ENCODE measurements at regions not wholly inside any gene's neighbourhood (a gene's known extent, or its start where the extent isn't known, plus 50 kb on each side); places are given as distances from the start of the nearest gene placed in this dataset.

DNA sequence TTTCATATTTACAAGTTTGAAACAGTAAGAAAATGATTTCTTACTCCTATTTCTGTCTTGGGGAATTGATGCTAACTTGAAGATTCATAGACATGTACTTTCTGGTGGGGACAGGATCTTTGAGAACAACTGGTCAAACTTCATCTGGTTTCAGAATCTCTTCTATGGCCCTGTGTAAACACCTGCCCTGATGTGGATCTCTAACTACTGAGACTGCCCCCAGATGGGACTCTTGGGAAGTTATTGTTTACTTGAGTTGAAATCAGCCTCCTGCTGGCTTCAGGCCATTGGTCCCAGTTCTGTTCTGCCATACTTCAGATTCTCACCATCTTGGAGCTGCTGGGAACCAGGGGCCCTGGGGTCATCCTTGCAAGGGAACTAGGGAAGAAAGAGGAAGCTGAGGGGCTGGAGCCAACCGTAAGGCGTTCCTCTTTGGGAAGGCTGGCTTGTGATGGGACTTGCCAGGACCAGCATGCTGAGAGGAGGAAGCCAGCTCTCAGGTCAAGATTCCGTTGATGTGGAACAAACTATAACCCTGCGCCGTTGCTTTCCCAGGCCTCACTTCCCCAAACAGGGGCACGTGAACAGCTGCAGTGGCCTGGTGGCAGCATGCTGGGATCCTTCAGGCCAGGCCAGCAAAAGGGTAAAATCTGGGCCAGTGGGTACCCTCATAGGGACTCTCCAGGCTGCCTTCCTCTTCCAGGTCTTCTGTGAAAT, 135.5 kb upstream of the CXCR4 start:
- no peaks in the 10 kb centered on the region for H3K27me3 ChIP-seq
- no peaks in the 10 kb centered on the region for H3K36me3 ChIP-seq
- no peak overlapping the region for H3K4me3 ChIP-seq
- no peak for TF ChIP-seq Cebpa-rat (IDR thresholded peaks at IDR 0.05)
- peak overlapping the region; percentile 86 for H3K4me2 ChIP-seq
- no peaks in the 10 kb centered on the region for H4K20me1 ChIP-seq
- peaks cover 89% of the 10 kb centered on the region for H3K4me1 ChIP-seq
- H3K27ac ChIP-seq, result peak overlapping the region; percentile 76
- peaks cover 4% of the 10 kb centered on the region for H3K9me3 ChIP-seq
- H3K9ac ChIP-seq, result no peak overlapping the region

DNA sequence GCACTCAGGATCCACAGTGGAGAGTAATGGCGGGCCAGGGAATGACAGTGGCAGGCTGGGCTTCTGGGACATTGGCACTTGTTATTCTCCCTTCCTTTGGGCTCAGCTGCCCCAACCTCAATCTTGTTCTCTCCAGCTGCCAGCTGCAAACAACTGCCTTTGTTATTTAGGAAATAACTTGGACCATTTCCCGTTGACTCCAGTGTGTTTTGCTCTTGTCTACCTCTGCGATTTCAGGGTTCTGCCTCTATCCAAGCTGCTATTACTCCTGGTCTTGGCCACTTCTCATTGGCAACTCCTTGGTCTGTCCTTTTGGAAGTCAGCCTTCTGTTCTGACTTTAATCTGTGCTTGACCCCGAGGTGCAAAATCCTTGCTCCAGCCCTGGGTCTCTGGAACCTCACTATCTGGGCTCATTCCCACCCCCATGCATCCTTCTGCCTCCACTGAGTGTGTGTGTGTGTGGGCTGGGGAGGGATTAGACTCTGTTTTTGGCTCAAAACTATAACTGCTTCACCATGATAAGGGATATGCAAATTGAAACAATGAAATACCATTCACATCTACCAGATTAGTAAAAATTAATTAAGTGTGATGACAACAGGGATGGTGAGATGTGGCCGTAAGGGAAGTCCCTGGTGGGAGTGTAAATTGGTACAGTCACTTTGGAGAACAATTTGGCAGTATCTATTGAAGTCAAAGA, 134.1 kb upstream of the CXCR4 start:
- Histone ChIP-seq H3K9me3 (no peaks in the 10 kb centered on the region; the same call in 1 of the 2 replicates), H4K20me1 (no peaks in the 10 kb centered on the region), H3K4me3 (no peak overlapping the region), H3K4me1 (peaks cover 96% of the 10 kb centered on the region), H3K4me2 (peak overlapping the region; percentile 86), H3K9ac (peak overlapping the region; percentile 51; the same call in 1 of the 2 replicates), H3K27ac (peak overlapping the region; percentile 83), H3K27me3 (no peaks in the 10 kb centered on the region), H3K36me3 (no peaks in the 10 kb centered on the region)
- TF ChIP-seq Cebpa-rat (IDR thresholded peaks at IDR 0.05), result no peak

DNA sequence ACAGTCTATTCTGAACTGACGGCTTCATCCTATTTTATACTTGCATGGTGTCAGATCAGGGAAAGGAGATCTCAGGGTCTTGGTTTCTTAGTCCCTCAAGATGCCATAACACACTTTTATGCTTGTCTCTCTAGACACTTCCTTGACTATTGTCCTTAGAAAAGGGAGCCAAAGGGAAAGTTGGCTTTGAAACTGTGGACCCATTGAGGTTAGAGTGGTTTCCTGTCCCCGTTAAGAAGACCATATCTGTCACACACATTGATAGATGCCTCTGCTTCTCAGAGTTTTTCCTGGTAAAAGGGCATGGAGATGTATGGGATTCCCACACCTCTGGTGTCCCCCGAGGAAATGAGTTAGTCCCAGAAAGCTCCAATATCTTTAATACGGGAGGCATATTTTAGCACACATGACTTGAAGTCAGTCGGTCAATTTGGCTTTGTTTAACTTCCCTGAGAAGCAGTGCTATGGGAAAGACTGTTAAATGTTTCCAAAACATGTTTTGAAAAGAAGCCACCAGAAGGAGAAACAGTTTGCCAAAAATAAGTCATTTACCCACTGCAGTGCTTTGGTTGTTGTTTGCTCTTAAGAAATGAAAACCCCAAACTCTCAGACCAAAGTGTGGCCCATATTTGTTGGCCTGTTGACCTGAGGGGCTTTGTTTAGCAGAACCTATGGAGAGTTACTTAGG, 133.4 kb upstream of the CXCR4 start:
- peak overlapping the region; percentile 86 for H3K4me2 ChIP-seq
- no peaks in the 10 kb centered on the region for H3K27me3 ChIP-seq
- 0 out of 2 replicates have a peak overlapping the region, but pooled peaks have one; percentile 18 for H3K4me3 ChIP-seq
- peak overlapping the region; percentile 51; the same call in 1 of the 2 replicates for H3K9ac ChIP-seq
- no peak for TF ChIP-seq Cebpa-rat (IDR thresholded peaks at IDR 0.05)
- H3K9me3 ChIP-seq, result no peaks in the 10 kb centered on the region; the same call in 1 of the 2 replicates
- H3K4me1 ChIP-seq, result peaks cover 100% of the 10 kb centered on the region
- peak overlapping the region; percentile 83 for H3K27ac ChIP-seq
- H3K36me3 ChIP-seq, result no peaks in the 10 kb centered on the region
- H4K20me1 ChIP-seq, result no peaks in the 10 kb centered on the region

DNA sequence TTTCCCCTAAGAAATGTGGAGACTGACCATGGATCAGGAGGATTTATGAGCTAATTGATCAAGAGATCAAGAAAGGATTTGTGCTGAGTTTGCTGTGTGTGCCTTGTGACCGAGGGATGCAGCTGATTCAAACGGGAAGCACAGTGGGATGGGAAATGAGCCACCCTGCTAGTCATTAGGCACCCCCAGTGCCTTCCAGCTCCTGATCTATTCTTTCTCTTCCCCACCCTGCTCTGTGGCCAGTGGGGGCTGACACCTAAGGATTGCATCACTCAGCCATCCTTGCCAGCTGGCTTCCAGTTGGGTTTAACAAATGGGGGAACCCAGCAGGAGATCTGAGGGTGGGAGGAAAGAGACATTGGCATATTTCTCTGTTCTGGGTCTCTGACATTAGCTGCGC, 132.2 kb upstream of the CXCR4 start:
- Histone ChIP-seq H3K9me3 (no peaks in the 10 kb centered on the region; the same call in 1 of the 2 replicates), H3K4me2 (peak overlapping the region; percentile 86), H3K4me1 (peaks cover 100% of the 10 kb centered on the region), H3K27me3 (no peaks in the 10 kb centered on the region), H3K4me3 (no peak overlapping the region), H3K36me3 (no peaks in the 10 kb centered on the region), H4K20me1 (no peaks in the 10 kb centered on the region), H3K9ac (no peak overlapping the region), H3K27ac (peak overlapping the region; percentile 83)
- no peak for TF ChIP-seq Cebpa-rat (IDR thresholded peaks at IDR 0.05)

DNA sequence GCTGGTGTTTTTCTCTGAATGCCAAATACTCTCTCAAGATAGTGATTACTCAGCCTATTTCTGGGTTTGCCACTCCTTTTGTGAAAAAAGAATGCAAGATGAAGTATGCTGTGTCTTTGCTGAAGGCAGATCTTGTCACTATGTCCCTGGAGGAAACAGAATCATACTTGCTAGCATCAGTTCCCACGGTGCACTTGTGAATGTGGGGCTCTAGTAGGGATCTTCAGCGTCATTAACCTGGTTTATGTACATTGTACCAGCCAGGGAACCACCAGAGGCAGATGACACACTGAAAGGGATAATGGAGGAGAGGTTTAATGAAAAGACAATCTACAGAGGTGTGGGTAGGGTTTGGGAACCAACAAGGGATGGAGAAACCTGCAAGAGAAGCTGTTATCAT, 131.0 kb upstream of the CXCR4 start:
- H3K36me3 ChIP-seq, result no peaks in the 10 kb centered on the region
- H3K4me1 ChIP-seq, result peaks cover 100% of the 10 kb centered on the region

DNA sequence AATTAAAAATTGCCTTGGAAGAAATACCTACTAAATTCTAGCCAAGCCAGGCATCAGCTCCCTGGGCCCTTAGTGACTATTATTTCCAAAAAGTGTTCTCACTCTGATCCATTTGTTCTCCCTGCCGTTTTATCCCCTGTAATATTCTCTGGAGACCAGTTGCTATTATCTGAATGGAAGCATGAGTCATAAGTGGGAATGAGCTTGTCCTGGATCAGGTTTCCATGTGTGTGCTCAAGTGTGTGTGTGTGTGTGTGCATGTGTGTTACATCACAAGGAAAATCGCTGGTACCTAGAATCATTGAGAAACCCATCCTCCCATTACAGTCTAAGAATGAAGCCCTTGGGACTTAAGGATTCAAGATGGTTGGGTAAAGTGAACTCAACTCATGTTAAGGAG, 130.3 kb upstream of the CXCR4 start:
- Histone ChIP-seq H3K27me3 (no peaks in the 10 kb centered on the region), H3K9ac (no peak overlapping the region), H3K9me3 (no peaks in the 10 kb centered on the region; the same call in 1 of the 2 replicates), H3K27ac (peak overlapping the region; percentile 83; the same call in 1 of the 2 replicates), H3K4me3 (no peak overlapping the region), H3K4me2 (peak overlapping the region; percentile 86), H3K4me1 (peaks cover 100% of the 10 kb centered on the region), H3K36me3 (no peaks in the 10 kb centered on the region), H4K20me1 (no peaks in the 10 kb centered on the region)
- no peak for TF ChIP-seq Cebpa-rat (IDR thresholded peaks at IDR 0.05)

More for the DNA sequence above, 131.0 kb upstream of the CXCR4 start:
- TF ChIP-seq Cebpa-rat (IDR thresholded peaks at IDR 0.05), result no peak
- Histone ChIP-seq H3K4me2 (peak overlapping the region; percentile 86), H3K27ac (peak overlapping the region; percentile 83; the same call in 1 of the 2 replicates), H3K27me3 (no peaks in the 10 kb centered on the region), H3K9me3 (no peaks in the 10 kb centered on the region; the same call in 1 of the 2 replicates), H4K20me1 (no peaks in the 10 kb centered on the region), H3K9ac (no peak overlapping the region), H3K4me3 (no peak overlapping the region)

DNA sequence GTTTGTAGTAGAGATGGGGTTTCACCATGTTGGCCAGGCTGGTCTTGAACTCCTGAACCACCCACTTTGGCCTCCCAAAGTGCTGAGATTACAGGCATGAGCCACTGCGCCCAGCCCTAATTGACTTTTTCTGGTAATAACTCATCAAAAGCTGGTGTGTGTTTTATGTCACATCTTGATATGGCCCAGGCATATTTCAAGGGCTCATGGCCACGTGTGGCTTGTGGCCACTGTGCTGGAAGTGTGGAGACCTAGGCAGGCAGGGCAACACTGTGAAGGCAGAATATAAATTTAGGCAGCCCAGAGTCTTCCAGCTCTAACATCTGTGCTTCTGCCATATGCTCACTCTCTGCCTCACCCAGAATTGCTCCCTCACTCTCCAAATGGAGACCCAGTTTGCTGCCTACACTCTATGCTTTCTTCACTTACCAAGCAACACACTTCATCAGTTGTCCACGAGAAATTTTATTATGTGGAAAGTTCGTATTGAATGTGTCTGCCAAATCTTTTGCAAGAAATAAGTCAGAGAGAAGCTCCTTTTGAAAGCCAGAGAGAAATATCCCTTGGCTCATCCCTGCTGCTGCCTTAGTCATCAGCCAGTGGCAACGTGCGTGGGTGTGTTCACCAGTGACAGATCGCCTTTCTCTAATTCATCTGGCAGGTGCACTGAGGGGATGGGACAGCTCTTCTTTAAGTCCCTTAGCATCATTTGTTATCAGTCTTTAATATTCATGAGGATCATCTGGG, 129.4 kb upstream of the CXCR4 start:
- Histone ChIP-seq H3K4me1 (peaks cover 100% of the 10 kb centered on the region), H3K27me3 (no peaks in the 10 kb centered on the region), H3K36me3 (no peaks in the 10 kb centered on the region), H3K4me2 (peak overlapping the region; percentile 86), H4K20me1 (no peaks in the 10 kb centered on the region), H3K9ac (no peak overlapping the region), H3K27ac (peak overlapping the region; percentile 52), H3K4me3 (no peak overlapping the region), H3K9me3 (no peaks in the 10 kb centered on the region; the same call in 1 of the 2 replicates)
- TF ChIP-seq Cebpa-rat (IDR thresholded peaks at IDR 0.05), result no peak

DNA sequence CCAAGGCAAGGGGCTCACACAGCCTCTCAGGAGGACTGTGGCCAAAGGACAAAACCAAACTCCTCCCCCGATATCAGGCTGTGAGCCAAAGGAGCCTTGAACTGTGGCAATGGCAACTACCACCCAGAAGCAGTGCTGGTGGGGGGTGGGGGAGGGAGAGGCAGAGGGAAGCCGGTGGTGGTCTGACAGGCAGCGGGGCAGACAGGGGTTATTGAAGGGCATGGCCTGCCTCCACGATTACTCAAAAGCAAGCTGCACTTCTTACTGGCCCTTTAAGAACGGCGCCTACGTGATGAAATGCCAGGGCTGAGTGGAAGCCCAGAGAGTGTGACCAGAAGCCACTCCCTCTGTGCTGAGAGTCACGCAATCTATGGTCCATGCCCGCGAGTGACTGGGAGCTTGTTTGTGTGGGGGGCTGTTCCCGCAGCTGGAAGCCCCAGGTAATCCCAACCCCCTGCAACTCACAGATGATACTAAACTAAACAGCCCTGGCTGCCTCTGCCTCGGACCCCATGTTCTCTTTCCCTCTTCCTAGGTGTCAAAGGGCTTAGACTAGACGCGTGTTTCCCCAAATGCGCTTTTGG, 128.2 kb upstream of the CXCR4 start:
- peaks cover 100% of the 10 kb centered on the region for H3K4me1 ChIP-seq
- TF ChIP-seq Cebpa-rat (IDR thresholded peaks at IDR 0.05), result peak; percentile 40; the same call in 1 of the 2 replicates
- no peaks in the 10 kb centered on the region for H3K27me3 ChIP-seq
- H3K4me2 ChIP-seq, result peak overlapping the region; percentile 86
- H3K36me3 ChIP-seq, result no peaks in the 10 kb centered on the region
- peak overlapping the region; percentile 36; the same call in 1 of the 2 replicates for H3K4me3 ChIP-seq
- no peaks in the 10 kb centered on the region for H4K20me1 ChIP-seq
- peak overlapping the region; percentile 71 for H3K9ac ChIP-seq
- H3K27ac ChIP-seq, result peak overlapping the region; percentile 90
- no peaks in the 10 kb centered on the region; the same call in 1 of the 2 replicates for H3K9me3 ChIP-seq

DNA sequence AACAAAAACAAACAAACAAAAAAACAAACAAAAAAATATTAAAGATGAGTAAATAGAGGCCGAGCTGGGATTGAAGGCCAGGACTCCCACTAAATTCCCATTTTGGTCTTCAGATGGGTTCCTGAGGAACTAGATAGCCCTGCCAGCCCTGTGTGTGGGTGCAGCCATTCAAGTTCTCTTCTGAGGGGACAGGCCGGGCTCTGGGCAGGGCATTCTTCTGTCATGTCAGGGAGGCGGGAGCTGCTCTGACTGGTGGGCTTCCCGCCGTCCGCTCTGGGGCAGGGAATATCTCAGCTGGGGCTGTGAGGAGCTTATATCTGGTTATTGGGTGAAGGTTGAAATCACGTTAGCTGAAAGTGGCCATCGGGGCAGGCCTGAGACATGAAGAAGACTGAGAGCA, 127.3 kb upstream of the CXCR4 start:
- Histone ChIP-seq H3K9ac (peak overlapping the region; percentile 71), H4K20me1 (no peaks in the 10 kb centered on the region), H3K9me3 (no peaks in the 10 kb centered on the region; the same call in 1 of the 2 replicates), H3K36me3 (no peaks in the 10 kb centered on the region), H3K4me1 (peaks cover 100% of the 10 kb centered on the region), H3K4me3 (peak overlapping the region; percentile 36; the same call in 1 of the 2 replicates), H3K27me3 (no peaks in the 10 kb centered on the region), H3K27ac (peak overlapping the region; percentile 90), H3K4me2 (peak overlapping the region; percentile 86)
- TF ChIP-seq Cebpa-rat (IDR thresholded peaks at IDR 0.05), result no peak
